Neural progenitor cell (in vitro differentiated cells): ENCODE measurements at regions not wholly inside any gene's neighbourhood (a gene's known extent, or its start where the extent isn't known, plus 50 kb on each side); places are given as distances from the start of the nearest gene placed in this dataset.

Source experiments
- CTCF ChIP-seq: fragments of 200-600 bp; sonication (generic); IDR thresholded peaks from 2 replicates; pipeline ENCODE4 v1.5.1; 2017; ENCODE audit warnings: antibody characterized with exemption, mild to moderate bottlenecking
- EZH2 ChIP-seq: fragments of 200-600 bp; sonication (generic); IDR thresholded peaks from 2 replicates; pipeline ENCODE4 v1.6.1; 2017; ENCODE audit warnings: antibody characterized with exemption, mild to moderate bottlenecking, moderate library complexity
- EZH2phosphoT487 ChIP-seq: fragments of 200-600 bp; sonication (generic); IDR thresholded peaks from 2 replicates; pipeline ENCODE4 v1.6.1; 2017; ENCODE audit warnings: antibody characterized with exemption

- TF ChIP-seq CTCF, result no peak
- no peak for TF ChIP-seq EZH2
- TF ChIP-seq EZH2phosphoT487, result no peak
These were observed 69.7 kb upstream of the SPRED1 start for GRCh38 chr15:38182900-38183299.
